Prostate gland (tissue), 2 donors: ENCODE measurements at regions not wholly inside any gene's neighbourhood (a gene's known extent, or its start where the extent isn't known, plus 50 kb on each side); places are given as distances from the start of the nearest gene placed in this dataset.

Experiments
- DNase-seq: peaks from one replicate; pipeline ENCODE4 v3.0.0-alpha.2; 2019; ENCODE audit warnings: low spot score
- H3K27ac ChIP-seq, 2 donors: fragments of 200-600 bp; sonication (generic); 2 replicates each; pipeline ENCODE4 v1.5.1; 2017 to 2019
- H3K27me3 ChIP-seq: fragments of 200-600 bp; sonication (generic); replicated peaks from 2 replicates; pipeline ENCODE4 v1.5.1; 2019; ENCODE audit not compliant: insufficient read depth
- H3K36me3 ChIP-seq, 2 donors: fragments of 200-600 bp; sonication (generic); 1 replicate in 1 of 2; 2 replicates in 1 of 2; pipeline versions ENCODE4 v1.5.1 to v1.8.1; 2017 to 2019
- H3K4me1 ChIP-seq: fragments of 200-600 bp; sonication (generic); replicated peaks from 2 replicates; pipeline ENCODE4 v1.5.1; 2019
- H3K4me3 ChIP-seq, 2 donors: fragments of 200-600 bp; sonication (generic); 2 replicates each; pipeline ENCODE4 v1.5.1; 2017 to 2019
- H3K9me3 ChIP-seq: fragments of 200-600 bp; sonication (generic); 2 replicates; pipeline ENCODE4 v1.5.1; 2017
- POLR2A ChIP-seq: fragments of 450-650 bp; IDR thresholded peaks from one replicate; pipeline ENCODE4 v1.6.1; 2016; ENCODE audit warnings: antibody characterized with exemption, mild to moderate bottlenecking
- POLR2AphosphoS5 ChIP-seq: sonication (generic); formaldehyde crosslinking; IDR thresholded peaks from one replicate; pipeline ENCODE4 v1.6.1; 2017; ENCODE audit warnings: antibody characterized with exemption
- WGBS: methylation state at CpG from one replicate; pipeline ENCODE4 v1.1.5; 2018; 5-methylcytosine and 5-hydroxymethylcytosine counted together
- intact Hi-C: fragments of 100-400 bp; cut with DNase I; formaldehyde crosslinking; loops from one replicate; pipeline ENCODE4 v1.14.2; 2022
- TF ChIP-seq, protein P1 (sequence below), 4 experiments: fragments of 200-600 bp in 2 of 4; fragments of 450-650 bp in 2 of 4; sonication (generic) in 2 of 4; IDR thresholded peaks; 1 replicate in 3 of 4; 2 replicates in 1 of 4; pipeline ENCODE4 v1.5.1; 2016 to 2019; ENCODE audit warnings: antibody characterized with exemption in 4 of 4, mild to moderate bottlenecking in 2 of 4, moderate library complexity in 2 of 4

DNA sequence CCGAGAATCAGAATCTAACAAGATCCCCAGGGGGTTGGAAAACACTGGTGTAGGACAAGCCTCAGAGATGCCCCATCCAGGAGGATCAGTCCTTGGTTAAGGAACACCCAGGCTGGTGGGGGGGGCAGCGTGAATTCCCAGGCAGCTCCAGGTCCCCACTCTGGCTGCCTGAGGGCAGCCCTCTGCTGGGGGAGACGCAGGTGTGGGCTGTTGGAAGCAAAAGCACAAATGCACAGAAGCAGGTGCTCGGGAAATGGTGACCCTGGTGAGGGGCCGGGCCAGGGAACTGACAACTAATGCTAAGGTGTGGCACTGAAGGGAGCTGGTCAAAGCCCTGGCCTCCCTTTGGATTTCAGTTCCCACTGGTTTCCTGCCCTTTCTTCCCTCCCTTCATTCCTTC is 140.8 kb upstream of the CDH5 start:
- DNase-seq: no peak
- TF ChIP-seq, protein P1, sequence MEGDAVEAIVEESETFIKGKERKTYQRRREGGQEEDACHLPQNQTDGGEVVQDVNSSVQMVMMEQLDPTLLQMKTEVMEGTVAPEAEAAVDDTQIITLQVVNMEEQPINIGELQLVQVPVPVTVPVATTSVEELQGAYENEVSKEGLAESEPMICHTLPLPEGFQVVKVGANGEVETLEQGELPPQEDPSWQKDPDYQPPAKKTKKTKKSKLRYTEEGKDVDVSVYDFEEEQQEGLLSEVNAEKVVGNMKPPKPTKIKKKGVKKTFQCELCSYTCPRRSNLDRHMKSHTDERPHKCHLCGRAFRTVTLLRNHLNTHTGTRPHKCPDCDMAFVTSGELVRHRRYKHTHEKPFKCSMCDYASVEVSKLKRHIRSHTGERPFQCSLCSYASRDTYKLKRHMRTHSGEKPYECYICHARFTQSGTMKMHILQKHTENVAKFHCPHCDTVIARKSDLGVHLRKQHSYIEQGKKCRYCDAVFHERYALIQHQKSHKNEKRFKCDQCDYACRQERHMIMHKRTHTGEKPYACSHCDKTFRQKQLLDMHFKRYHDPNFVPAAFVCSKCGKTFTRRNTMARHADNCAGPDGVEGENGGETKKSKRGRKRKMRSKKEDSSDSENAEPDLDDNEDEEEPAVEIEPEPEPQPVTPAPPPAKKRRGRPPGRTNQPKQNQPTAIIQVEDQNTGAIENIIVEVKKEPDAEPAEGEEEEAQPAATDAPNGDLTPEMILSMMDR (IDR thresholded peaks at IDR 0.05): no peak
- no peak for TF ChIP-seq POLR2A
- no peak for TF ChIP-seq POLR2AphosphoS5
- Histone ChIP-seq H3K36me3 (no peaks in the 10 kb centered on the region), H3K4me1 (no peaks in the 10 kb centered on the region), H3K4me3 (no peak overlapping the region), H3K27ac (no peak overlapping the region), H3K9me3 (no peaks in the 10 kb centered on the region), H3K27me3 (no peaks in the 10 kb centered on the region)
- intact Hi-C loops: no loop called here
- WGBS: 98% methylated on average over 5 of the region's 5 CpGs

GRCh38 chr16:66224626-66225025 is 141.9 kb upstream of the CDH5 start:
- TF ChIP-seq POLR2AphosphoS5 (no peak), POLR2A (no peak)
- TF ChIP-seq, protein P1 (IDR thresholded peaks at IDR 0.05): no peak
- no peak overlapping the region for H3K4me3 ChIP-seq
- no peaks in the 10 kb centered on the region for H3K27me3 ChIP-seq
- H3K36me3 ChIP-seq: no peaks in the 10 kb centered on the region
- 13% methylated on average over 8 of the region's 8 CpGs for WGBS
- H3K4me1 ChIP-seq: no peaks in the 10 kb centered on the region
- intact Hi-C loops: no loop called here
- no peak overlapping the region for H3K27ac ChIP-seq
- no peaks in the 10 kb centered on the region for H3K9me3 ChIP-seq
- no peak for DNase-seq

GRCh38 chr16:66224186-66224585 is 142.3 kb upstream of the CDH5 start:
- WGBS: 64% methylated on average over 2 of the region's 2 CpGs
- intact Hi-C loops: no loop called here
- TF ChIP-seq, protein P1 (IDR thresholded peaks at IDR 0.05): no peak
- TF ChIP-seq POLR2AphosphoS5 (no peak), POLR2A (no peak)

GRCh38 chr16:66223176-66223780 is 143.2 kb upstream of the CDH5 start:
- intact Hi-C loops: no loop called here
- H3K9me3 ChIP-seq: no peaks in the 10 kb centered on the region
- no peak for DNase-seq
- no peak overlapping the region for H3K27ac ChIP-seq
- H3K36me3 ChIP-seq: no peaks in the 10 kb centered on the region
- no peaks in the 10 kb centered on the region for H3K4me1 ChIP-seq
- 53% methylated on average over 8 of the region's 8 CpGs for WGBS
- H3K27me3 ChIP-seq: no peaks in the 10 kb centered on the region
- TF ChIP-seq POLR2A (no peak), POLR2AphosphoS5 (no peak)
- TF ChIP-seq, protein P1 (IDR thresholded peaks at IDR 0.05): no peak
- no peak overlapping the region for H3K4me3 ChIP-seq

More at GRCh38 chr16:66224186-66224585, 142.3 kb upstream of the CDH5 start:
- Histone ChIP-seq H3K27ac (no peak overlapping the region), H3K4me1 (no peaks in the 10 kb centered on the region), H3K9me3 (no peaks in the 10 kb centered on the region), H3K4me3 (no peak overlapping the region), H3K27me3 (no peaks in the 10 kb centered on the region), H3K36me3 (no peaks in the 10 kb centered on the region)
- no peak for DNase-seq

DNA sequence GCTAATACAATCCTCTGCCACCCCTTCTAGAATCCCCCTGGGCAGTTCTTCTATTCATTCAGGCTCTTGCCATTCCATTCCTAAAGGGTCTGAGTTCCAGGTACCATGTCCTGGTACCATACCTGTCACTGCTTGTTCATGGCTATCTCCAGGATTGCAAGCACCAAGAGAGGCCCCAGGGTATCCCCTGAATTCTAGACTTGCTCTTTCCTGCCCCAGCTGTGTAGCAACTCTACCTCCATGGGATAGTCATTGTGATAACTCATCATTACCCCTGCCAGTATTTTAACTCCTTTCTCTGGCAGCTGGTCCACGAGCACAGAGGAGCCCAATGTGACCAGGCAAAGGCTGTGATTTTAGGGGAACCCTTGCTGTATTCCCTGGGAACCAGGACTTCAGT is 143.7 kb upstream of the CDH5 start:
- intact Hi-C loops: no loop called here
- H3K4me3 ChIP-seq: no peak overlapping the region
- H3K36me3 ChIP-seq: no peaks in the 10 kb centered on the region
- H3K27ac ChIP-seq: no peak overlapping the region
- H3K27me3 ChIP-seq: no peaks in the 10 kb centered on the region
- no peak for TF ChIP-seq POLR2AphosphoS5
- no peak for TF ChIP-seq POLR2A
- TF ChIP-seq, protein P1 (IDR thresholded peaks at IDR 0.05): no peak
- DNase-seq: no peak
- H3K9me3 ChIP-seq: no peaks in the 10 kb centered on the region
- H3K4me1 ChIP-seq: no peaks in the 10 kb centered on the region
- 81% methylated on average over 1 of the region's 1 CpG for WGBS
